ENCODE measurements at regions not wholly inside any gene's neighbourhood (a gene's known extent, or its start where the extent isn't known, plus 50 kb on each side); places are given as distances from the start of the nearest gene placed in this dataset.

DNA sequence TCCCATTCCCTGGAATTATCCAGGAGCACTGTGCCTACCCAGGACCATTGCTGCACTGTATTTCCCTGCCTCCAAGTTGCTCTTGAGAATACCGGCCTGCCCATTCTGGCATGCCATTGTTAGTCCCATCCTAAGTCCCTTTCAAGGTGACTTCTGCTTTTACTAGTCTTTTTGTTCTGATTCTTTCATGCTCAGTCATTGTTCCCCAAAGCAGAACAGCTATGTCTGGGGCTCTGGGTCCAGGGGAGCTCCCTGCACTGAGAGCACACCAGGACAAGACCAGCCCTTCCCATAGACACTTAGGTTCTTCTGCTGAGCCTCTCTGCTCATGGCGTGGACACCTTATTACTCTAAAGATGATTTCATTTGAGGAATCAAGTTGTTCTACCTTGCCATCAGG lies 388.9 kb upstream of the KLF4 start (continued):
- TF ChIP-seq, protein P1, sequence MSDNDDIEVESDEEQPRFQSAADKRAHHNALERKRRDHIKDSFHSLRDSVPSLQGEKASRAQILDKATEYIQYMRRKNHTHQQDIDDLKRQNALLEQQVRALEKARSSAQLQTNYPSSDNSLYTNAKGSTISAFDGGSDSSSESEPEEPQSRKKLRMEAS (IDR thresholded peaks at IDR 0.05), result no peak
- no peak for TF ChIP-seq ZKSCAN8 (CRISPR knock-in tag; IDR thresholded peaks at IDR 0.05; ENCODE audit: borderline replicate concordance)
- TF ChIP-seq ZNF687 (CRISPR knock-in tag; IDR thresholded peaks at IDR 0.05), result no peak

GRCh38 chr9:107875571-107875980 lies 386.0 kb upstream of the KLF4 start:
- no peak overlapping the region for H3K4me2 ChIP-seq (ENCODE audit: low read depth, low read length)
- no peaks in the 10 kb centered on the region for H3K36me3 ChIP-seq (replicated peaks in 1 of 2; ENCODE audit: control insufficient read depth in 1 of 2, insufficient read depth in 2 of 2, low read length in 2 of 2)
- no peak overlapping the region for H3K9ac ChIP-seq (ENCODE audit: insufficient read depth, low read depth, low read length)
- H4K20me1 ChIP-seq (ENCODE audit: insufficient read depth, low read length), result no peaks in the 10 kb centered on the region
- POLR2A ChIA-PET, result no interaction called here
- no peaks in the 10 kb centered on the region for H3K4me1 ChIP-seq (ENCODE audit: insufficient read depth, low read length)
- CTCF ChIA-PET (ENCODE audit: low intra/inter-chr PET ratio, low total read pairs), result no interaction called here
- no peaks in the 10 kb centered on the region for H3K9me3 ChIP-seq (ENCODE audit: low read length)
- TF ChIP-seq KAT7 (CRISPR knock-in tag; IDR thresholded peaks at IDR 0.05; ENCODE audit: borderline replicate concordance) (no peak), ZNF619 (CRISPR knock-in tag; IDR thresholded peaks at IDR 0.05) (no peak), GATAD1 (CRISPR knock-in tag; IDR thresholded peaks at IDR 0.05) (no peak)
- TF ChIP-seq, protein P2, sequence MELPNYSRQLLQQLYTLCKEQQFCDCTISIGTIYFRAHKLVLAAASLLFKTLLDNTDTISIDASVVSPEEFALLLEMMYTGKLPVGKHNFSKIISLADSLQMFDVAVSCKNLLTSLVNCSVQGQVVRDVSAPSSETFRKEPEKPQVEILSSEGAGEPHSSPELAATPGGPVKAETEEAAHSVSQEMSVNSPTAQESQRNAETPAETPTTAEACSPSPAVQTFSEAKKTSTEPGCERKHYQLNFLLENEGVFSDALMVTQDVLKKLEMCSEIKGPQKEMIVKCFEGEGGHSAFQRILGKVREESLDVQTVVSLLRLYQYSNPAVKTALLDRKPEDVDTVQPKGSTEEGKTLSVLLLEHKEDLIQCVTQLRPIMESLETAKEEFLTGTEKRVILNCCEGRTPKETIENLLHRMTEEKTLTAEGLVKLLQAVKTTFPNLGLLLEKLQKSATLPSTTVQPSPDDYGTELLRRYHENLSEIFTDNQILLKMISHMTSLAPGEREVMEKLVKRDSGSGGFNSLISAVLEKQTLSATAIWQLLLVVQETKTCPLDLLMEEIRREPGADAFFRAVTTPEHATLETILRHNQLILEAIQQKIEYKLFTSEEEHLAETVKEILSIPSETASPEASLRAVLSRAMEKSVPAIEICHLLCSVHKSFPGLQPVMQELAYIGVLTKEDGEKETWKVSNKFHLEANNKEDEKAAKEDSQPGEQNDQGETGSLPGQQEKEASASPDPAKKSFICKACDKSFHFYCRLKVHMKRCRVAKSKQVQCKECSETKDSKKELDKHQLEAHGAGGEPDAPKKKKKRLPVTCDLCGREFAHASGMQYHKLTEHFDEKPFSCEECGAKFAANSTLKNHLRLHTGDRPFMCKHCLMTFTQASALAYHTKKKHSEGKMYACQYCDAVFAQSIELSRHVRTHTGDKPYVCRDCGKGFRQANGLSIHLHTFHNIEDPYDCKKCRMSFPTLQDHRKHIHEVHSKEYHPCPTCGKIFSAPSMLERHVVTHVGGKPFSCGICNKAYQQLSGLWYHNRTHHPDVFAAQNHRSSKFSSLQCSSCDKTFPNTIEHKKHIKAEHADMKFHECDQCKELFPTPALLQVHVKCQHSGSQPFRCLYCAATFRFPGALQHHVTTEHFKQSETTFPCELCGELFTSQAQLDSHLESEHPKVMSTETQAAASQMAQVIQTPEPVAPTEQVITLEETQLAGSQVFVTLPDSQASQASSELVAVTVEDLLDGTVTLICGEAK (IDR thresholded peaks at IDR 0.05), result no peak
- TF ChIP-seq, protein P2 (CRISPR knock-in tag; IDR thresholded peaks at IDR 0.05), result no peak
- in situ Hi-C loops (cut with HindIII; ENCODE audit: extremely low pct_ligation_motif_present, low pct_unique_long_range_greater_than_20kb), result no loop called here
- H2AFZ ChIP-seq (ENCODE audit: low read length), result no peak overlapping the region
- 63% methylated on average over 9 of the region's 9 CpGs for WGBS (ENCODE audit: low lambda C conversion rate)
- no peak for DNase-seq (ENCODE audit: low spot score)
- H3K27me3 ChIP-seq (ENCODE audit: control insufficient read depth in 1 of 2, insufficient read depth in 2 of 2, low read length in 2 of 2), result no peaks in the 10 kb centered on the region
- intact Hi-C loops (cut with micrococcal nuclease; ENCODE audit: unreplicated experiment), result no loop called here
- no peak for FAIRE-seq
- H3K4me3 ChIP-seq (replicated peaks in 1 of 3; ENCODE audit: insufficient read depth in 1 of 3, low read depth in 2 of 3, low read length in 3 of 3), result no peak overlapping the region
- H3K27ac ChIP-seq (ENCODE audit: extremely low read length, insufficient read depth, low read length), result no peak overlapping the region
- BruUV-seq (replicated peaks), result no TSS peak
- H3K79me2 ChIP-seq (ENCODE audit: insufficient read depth, low read length), result no peaks in the 10 kb centered on the region
- ATAC-seq, result no peak

Data from HepG2 (cell line).